Calu3 (cell line): ENCODE measurements at regions not wholly inside any gene's neighbourhood (a gene's known extent, or its start where the extent isn't known, plus 50 kb on each side); places are given as distances from the start of the nearest gene placed in this dataset.
"Not testable (repeated sequence)": the region's sequence is repeated elsewhere in the genome, so short reads cannot be mapped to it uniquely, and the experiment has no call there.

Experiments
- BruUV-seq: library from RNA; stranded (reverse); fragments of 400-500 nt; replicated peaks from 2 replicates; lab custom pipeline; 2021; lab: Mats Ljungman, UMichigan
- CTCF ChIA-PET: fragments of 300-600 bp; sonication (Branson Sonifier 250); formaldehyde crosslinking; loops from one replicate; lab custom pipeline; 2022; ENCODE audit warnings: antibody characterized with exemption; lab: Charles Lee
- DNase-seq: peaks from one replicate; pipeline ENCODE4 v3.0.0; 2022
- H3K27ac Mint-ChIP-seq: one replicate; pipeline ENCODE4 v1.8.0; 2022; ENCODE audit warnings: mixed read lengths; ENCODE audit not compliant: unreplicated experiment
- H3K27me3 Mint-ChIP-seq: one replicate; pipeline ENCODE4 v1.8.0; 2022; ENCODE audit warnings: mixed read lengths; ENCODE audit not compliant: unreplicated experiment
- H3K36me3 Mint-ChIP-seq: one replicate; pipeline ENCODE4 v1.8.0; 2022; ENCODE audit warnings: mild to moderate bottlenecking, moderate library complexity, mixed read lengths; ENCODE audit not compliant: insufficient read depth, unreplicated experiment
- H3K4me1 Mint-ChIP-seq: one replicate; pipeline ENCODE4 v1.8.0; 2022; ENCODE audit warnings: mild to moderate bottlenecking, low read depth, mixed read lengths; ENCODE audit not compliant: unreplicated experiment
- H3K4me3 Mint-ChIP-seq: one replicate; pipeline ENCODE4 v1.8.0; 2022; ENCODE audit warnings: mild to moderate bottlenecking, low read depth, moderate library complexity, mixed read lengths; ENCODE audit not compliant: unreplicated experiment
- H3K9me3 Mint-ChIP-seq: one replicate; pipeline ENCODE4 v1.8.0; 2022; ENCODE audit warnings: low read depth, mixed read lengths; ENCODE audit not compliant: unreplicated experiment
- CTCF ChIP-seq: fragments of 200-600 bp; IDR thresholded peaks from one replicate; pipeline ENCODE4 v1.8.0; 2022; ENCODE audit warnings: antibody characterized with exemption; ENCODE audit not compliant: unreplicated experiment
- intact Hi-C: fragments of 100-400 bp; cut with micrococcal nuclease; formaldehyde crosslinking; loops from one replicate; pipeline ENCODE4 v1.10.0; 2022; ENCODE audit not compliant: unreplicated experiment

DNA sequence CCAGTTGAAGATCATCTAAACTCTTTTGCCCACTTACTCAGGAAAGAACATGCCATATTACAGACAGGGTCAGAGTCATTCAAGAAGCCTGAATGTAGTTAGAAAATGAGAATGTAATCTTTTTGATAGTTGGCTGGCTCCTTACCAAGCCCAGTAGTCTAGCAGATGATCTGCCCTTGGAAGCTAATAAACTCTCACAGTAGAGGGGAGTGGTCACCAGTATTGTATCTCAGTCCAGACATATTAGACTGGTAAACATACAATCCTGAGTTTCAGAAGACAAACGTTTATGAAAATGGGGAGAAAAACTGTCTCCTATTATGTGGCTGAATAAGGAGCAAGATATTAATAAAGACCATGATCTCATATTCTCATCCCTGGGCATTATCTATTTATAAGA is 65.3 kb downstream of the SEPTIN7 start:
- Mint-ChIP-seq H3K27me3 (no peaks in the 10 kb centered on the region), H3K36me3 (no peaks in the 10 kb centered on the region), H3K4me1 (no peaks in the 10 kb centered on the region), H3K27ac (no peak overlapping the region), H3K4me3 (no peak overlapping the region), H3K9me3 (no peaks in the 10 kb centered on the region)
- TF ChIP-seq CTCF = no peak
- no peak for DNase-seq
- intact Hi-C loops = no loop called here
- BruUV-seq = no TSS peak
- CTCF ChIA-PET = no interaction called here

- intact Hi-C loops, H3K4me1 Mint-ChIP-seq, CTCF ChIA-PET, H3K27ac Mint-ChIP-seq, H3K9me3 Mint-ChIP-seq, H3K27me3 Mint-ChIP-seq, DNase-seq, BruUV-seq, H3K36me3 Mint-ChIP-seq, H3K4me3 Mint-ChIP-seq: not testable (repeated sequence)
Measured at GRCh38 chr7:35869117-35869516, 68.3 kb downstream of the SEPTIN7 start.

- CTCF ChIA-PET = interaction anchor here (0.6 kb wide), 1 partner anchor 154 kb away, joined by 4 read pairs; no protein-coding TSS in a partner anchor
- Mint-ChIP-seq H3K27ac (no peak overlapping the region), H3K4me1 (peaks cover 8% of the 10 kb centered on the region), H3K27me3 (no peaks in the 10 kb centered on the region), H3K9me3 (no peaks in the 10 kb centered on the region), H3K4me3 (no peak overlapping the region), H3K36me3 (no peaks in the 10 kb centered on the region)
- no peak for DNase-seq
- intact Hi-C loops = no loop called here
- BruUV-seq = no TSS peak
- TF ChIP-seq CTCF = no peak
Measured at GRCh38 chr7:35869810-35870209, 69.0 kb downstream of the SEPTIN7 start.

GRCh38 chr7:35871856-35872255 is 71.0 kb downstream of the SEPTIN7 start:
- DNase-seq = no peak
- no peaks in the 10 kb centered on the region for H3K27me3 Mint-ChIP-seq
- CTCF ChIA-PET = no interaction called here
- no peaks in the 10 kb centered on the region for H3K9me3 Mint-ChIP-seq
- no TSS peak for BruUV-seq
- H3K4me3 Mint-ChIP-seq = no peak overlapping the region
- peaks cover 8% of the 10 kb centered on the region for H3K4me1 Mint-ChIP-seq
- intact Hi-C loops = no loop called here
- no peaks in the 10 kb centered on the region for H3K36me3 Mint-ChIP-seq
- no peak for TF ChIP-seq CTCF
- H3K27ac Mint-ChIP-seq = no peak overlapping the region

GRCh38 chr7:35874886-35875285 is 74.0 kb downstream of the SEPTIN7 start:
- intact Hi-C loops = no loop called here
- no peak overlapping the region for H3K27ac Mint-ChIP-seq
- peaks cover 15% of the 10 kb centered on the region for H3K4me1 Mint-ChIP-seq
- no peaks in the 10 kb centered on the region for H3K9me3 Mint-ChIP-seq
- no peak for DNase-seq
- no peaks in the 10 kb centered on the region for H3K27me3 Mint-ChIP-seq
- H3K36me3 Mint-ChIP-seq = no peaks in the 10 kb centered on the region
- H3K4me3 Mint-ChIP-seq = no peak overlapping the region
- CTCF ChIA-PET = no interaction called here
- TF ChIP-seq CTCF = no peak
- BruUV-seq = no TSS peak
